HG02642 (cell line): ENCODE measurements at regions not wholly inside any gene's neighbourhood (a gene's known extent, or its start where the extent isn't known, plus 50 kb on each side); places are given as distances from the start of the nearest gene placed in this dataset.

Experiments used
- ATAC-seq: cut with Tn5 transposase; IDR thresholded peaks from one replicate; pipeline ENCODE4 v1.9.1; 2021; ENCODE audit warnings: mild to moderate bottlenecking; ENCODE audit not compliant: unreplicated experiment, poor library complexity

DNA sequence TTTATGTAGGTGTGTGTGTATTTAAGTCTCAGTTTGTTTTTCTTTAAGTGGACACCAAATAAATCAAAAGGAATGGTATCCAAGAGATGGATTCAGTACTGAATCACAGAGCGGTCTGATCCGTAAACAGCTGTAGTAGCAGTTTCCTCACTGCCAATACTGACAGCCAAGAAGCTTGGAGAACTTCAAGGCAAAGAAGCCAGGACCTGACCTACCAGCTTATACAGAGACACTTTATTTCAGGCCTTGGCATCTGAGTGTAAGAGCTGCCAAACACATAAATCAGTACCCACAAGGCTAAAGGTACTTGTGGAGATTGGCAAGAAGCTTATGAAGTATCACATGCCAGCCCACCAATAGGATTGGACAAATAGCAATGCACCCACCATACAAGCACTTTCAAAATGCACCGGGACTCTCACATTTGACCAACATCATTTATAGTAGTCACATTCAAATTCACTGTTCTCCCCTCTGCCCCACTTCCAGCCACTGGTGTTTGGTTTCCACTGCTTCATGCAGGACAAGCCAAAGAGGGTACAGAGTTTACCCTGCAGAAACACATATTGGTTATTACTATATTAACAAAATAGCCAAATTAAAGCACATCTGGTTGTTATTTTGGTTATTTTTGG lies 357.9 kb downstream of the KLF12 start:
- ATAC-seq, result no peak

- no peak for ATAC-seq
Observed at GRCh38 chr13:73773168-73773549, 361.0 kb downstream of the KLF12 start.

DNA sequence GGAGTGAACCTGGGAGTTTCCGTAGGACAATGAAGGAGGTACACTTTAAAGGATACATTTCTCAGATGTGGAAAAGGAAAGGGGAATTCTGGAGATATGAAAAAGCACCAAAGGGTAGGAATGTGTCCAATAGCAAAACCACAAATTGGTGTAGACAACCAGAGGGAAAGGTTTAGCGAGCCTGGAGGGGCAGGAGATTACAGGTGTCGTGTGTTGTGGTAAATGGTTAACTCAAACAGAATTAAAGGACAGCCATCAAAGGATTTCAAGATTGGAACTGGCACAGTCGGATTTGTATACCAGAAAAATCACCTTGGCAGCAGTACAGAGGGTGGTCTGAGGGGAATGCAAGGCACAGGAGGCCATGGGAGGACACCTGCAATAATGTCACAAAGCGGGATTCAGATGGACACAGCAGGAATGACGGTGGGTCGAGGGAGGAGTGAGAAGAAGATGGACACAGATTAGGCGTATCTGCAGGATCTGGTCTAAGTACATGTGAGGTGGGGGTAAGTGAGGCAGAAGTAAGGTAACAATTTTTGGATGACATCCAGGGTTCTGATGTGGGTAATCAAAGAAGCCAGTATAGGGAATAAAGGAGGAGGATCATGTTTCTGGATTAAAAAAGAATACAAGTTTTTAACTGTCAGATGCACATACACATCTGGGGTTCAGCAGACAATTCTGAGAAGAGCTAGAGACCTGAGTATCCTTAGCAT lies 361.6 kb downstream of the KLF12 start:
- ATAC-seq, result no peak

GRCh38 chr13:73767747-73768315 lies 366.4 kb downstream of the KLF12 start:
- no peak for ATAC-seq

DNA sequence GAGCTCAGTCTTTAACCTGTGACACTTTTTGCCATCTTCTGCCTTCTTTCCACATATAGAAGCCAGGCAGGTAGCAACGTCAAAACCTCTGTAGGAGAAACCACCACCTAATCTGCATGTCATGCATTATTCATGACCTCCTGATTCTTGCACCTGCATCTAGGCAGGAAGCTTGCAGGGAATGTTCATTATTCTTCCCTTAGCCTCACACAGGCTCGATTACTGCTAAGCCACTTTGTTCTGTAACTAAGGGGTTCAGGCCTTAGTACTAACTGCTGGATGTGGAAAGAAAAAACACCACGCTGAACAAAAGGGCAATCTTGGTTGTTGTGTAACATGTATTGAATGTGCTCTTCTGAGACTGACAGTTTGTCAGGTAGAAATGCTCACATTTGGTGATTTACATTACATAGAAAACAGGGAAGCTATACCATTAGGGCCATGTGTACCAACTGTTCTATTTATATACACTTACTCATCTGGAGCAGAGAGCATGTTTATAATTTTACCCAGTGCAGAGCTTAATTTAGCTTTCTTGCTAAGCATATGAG lies 366.9 kb downstream of the KLF12 start:
- ATAC-seq, result no peak

DNA sequence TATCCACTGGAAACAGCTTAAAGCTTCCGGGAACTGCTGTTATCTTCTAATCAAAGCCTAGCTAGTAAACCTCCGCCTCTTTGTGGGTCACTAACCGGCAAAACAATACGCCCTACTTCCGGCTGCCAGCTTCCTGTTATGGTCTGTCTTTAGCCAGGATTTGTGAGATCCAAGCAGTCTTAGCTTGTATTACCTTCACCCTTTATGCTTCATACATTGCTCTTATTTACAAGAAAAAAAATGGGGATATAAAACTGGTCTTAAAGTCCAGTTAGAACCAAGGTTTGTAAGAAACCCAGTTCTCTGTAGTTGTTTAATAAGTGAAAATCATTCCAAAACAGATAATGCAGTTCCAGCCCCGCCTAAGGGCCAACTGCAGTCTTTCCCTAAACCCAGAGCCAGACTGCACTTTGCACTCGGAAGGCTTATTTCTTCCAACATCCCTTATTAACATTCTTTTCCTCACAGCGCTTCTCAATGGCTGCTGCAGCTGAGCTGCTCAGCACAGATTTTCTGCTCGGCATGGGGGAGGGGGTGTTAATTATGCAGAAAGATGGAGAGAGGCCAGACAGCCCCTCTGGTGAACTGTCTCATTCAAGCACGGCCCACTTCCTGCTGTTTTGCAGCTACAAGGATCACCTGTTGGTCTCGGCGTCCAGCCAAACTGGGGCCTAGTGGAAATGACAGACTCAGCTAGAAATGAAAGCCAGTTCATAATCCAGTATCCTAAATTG lies 368.4 kb downstream of the KLF12 start:
- peak; percentile 70 for ATAC-seq

GRCh38 chr13:73759434-73759833 lies 374.8 kb downstream of the KLF12 start:
- ATAC-seq, result no peak

- ATAC-seq, result no peak
Observed at GRCh38 chr13:73757481-73758233, 376.5 kb downstream of the KLF12 start.

DNA sequence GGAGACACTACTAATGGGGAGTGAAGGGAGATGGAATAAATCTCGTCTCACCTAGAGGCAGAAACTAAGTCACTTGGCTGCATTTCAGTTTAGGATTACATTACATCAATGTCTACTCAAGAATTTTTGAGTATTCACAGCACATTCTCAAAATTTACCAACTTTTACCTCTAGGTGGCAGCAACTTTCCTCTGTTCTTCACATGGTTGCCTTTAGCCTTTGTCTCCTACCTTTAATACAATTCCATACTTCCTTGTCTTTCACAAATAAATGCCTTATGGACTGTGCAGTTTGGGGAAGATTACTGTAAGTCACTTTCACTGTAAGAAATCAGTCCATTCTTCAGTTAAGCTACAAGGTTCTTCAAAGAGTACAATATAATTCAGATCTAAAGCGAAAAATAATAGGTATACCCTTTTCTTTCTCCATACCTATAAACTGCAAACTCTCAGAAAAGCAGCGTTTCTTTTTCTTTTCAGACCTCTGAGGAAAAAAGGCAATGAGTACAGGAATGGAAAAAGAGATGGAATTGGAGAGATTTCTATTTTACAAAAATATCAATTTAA lies 379.4 kb downstream of the KLF12 start:
- ATAC-seq, result peak; percentile 66

- ATAC-seq, result no peak
Observed at GRCh38 chr13:73754241-73754640, 380.0 kb downstream of the KLF12 start.

- no peak for ATAC-seq
Observed at GRCh38 chr13:73751290-73751689, 382.9 kb downstream of the KLF12 start.

GRCh38 chr13:73748404-73748803 lies 385.8 kb downstream of the KLF12 start:
- ATAC-seq, result no peak

- no peak for ATAC-seq
Observed at GRCh38 chr13:73745190-73745589, 389.0 kb downstream of the KLF12 start.

DNA sequence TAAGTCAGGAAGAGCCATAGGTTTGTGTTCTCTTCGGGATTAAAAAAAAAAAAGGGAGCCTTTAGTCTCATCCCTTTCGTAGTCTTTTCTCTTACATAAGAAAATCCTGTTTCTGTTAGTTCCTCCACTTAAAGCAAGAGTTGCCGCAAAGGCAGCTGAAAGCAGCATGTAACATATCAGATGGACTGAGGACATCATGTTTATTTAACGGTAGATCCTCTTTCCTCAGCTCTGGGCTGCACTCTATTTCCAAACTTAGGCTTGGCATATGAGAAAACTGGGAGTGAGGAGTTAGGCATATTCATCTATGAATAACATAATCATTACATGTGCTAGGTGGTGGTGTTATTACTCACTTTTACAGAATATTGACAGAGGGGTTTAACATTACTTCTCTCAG lies 391.2 kb downstream of the KLF12 start:
- ATAC-seq, result no peak

- ATAC-seq, result no peak
Observed at GRCh38 chr13:73741742-73742141, 392.5 kb downstream of the KLF12 start.

DNA sequence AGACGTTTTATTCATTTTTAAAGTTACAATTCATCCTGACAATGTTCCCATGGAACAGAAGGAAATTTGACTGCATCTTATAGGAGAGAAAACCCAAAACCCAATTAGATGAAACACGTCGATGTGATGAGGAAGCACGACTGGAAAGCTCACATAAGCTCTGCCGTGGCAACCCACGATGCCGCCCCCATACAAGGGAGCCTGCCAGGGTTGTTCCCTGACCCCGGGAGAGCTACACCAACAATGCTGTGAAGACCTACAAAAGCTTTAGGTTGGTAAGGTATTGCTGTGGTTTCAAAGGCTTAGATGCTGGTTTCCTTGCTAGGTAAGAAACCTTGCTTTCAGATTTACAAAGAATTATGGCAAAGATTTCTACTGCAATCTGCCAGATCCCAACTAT lies 393.1 kb downstream of the KLF12 start:
- ATAC-seq, result no peak

DNA sequence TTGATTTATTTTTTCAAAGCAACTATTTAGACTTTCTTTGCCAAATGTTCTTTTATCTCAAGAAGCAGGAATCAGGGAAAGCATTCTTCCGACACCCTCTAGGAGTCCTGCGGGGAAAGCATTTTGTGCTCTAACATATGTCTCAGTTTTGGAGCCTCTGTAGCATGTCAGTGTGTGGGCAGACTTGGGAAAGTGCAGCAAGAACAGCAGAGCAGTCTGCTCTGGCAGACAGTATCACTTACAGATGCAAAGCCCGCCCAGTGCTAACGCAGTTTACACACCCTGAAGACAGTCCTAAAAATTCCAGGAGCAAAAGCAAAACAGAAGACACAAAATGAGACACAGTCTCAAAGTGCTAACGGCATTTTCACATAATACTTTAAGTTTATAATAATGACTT lies 393.5 kb downstream of the KLF12 start:
- ATAC-seq, result no peak

GRCh38 chr13:73739394-73739793 lies 394.8 kb downstream of the KLF12 start:
- no peak for ATAC-seq

DNA sequence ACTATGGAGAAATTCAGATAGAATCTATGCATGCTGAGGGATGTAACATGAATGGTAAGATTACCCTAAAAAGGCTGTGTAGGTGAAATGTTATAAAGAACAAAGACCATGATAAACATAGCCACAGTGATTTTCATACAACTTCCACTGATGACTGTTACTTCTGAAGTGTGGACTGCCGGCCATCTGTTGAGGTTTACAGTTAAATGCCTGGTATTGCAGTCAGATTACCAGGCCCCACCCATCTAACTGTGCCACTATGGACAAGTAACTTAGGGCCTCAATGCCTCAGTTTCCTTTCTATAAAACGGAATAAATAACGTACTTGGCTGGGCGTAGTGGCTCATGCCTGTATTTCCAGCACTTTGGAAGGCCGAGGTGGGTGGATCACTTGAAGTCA lies 395.6 kb downstream of the KLF12 start:
- no peak for ATAC-seq

DNA sequence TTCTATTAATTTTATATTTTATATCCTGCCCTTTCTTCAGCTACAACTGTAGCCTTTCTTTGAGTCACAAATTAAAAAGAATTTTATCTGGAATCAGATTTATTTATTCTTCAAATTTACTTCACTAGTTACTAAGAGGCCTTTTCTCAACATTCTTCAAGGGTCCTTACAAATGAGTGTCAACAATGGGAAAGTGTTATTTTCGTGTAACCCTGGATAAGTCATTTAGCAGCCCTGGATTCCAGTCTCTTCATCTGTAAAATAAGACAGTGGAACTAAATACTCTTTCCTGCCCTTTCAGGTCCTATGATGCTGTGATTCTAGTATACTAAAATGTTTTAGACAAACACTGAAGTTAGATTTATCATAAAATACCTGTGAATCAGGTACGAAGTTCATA lies 397.0 kb downstream of the KLF12 start:
- no peak for ATAC-seq
